ENCODE measurements at regions not wholly inside any gene's neighbourhood (a gene's known extent, or its start where the extent isn't known, plus 50 kb on each side); places are given as distances from the start of the nearest gene placed in this dataset.

- no peak overlapping the region for H3K4me3 Mint-ChIP-seq (ENCODE audit: unreplicated experiment)
- H3K9me3 Mint-ChIP-seq (ENCODE audit: unreplicated experiment) = peaks cover 6% of the 10 kb centered on the region
- peaks cover 17% of the 10 kb centered on the region for H3K36me3 Mint-ChIP-seq (ENCODE audit: unreplicated experiment)
- TF ChIP-seq CTCF (IDR thresholded peaks at IDR 0.05; ENCODE audit: partially characterized antibody, unreplicated experiment) = no peak
- no peaks in the 10 kb centered on the region for H3K27me3 Mint-ChIP-seq (ENCODE audit: unreplicated experiment)
- no peaks in the 10 kb centered on the region for H3K4me1 Mint-ChIP-seq (ENCODE audit: low read depth, unreplicated experiment)
- H3K27ac Mint-ChIP-seq (ENCODE audit: unreplicated experiment) = no peak overlapping the region
- DNase-seq = no peak
Observed at GRCh38 chr15:31516874-31517273, 190.2 kb downstream of the KLF13 start.

GRCh38 chr15:31517711-31518110 is 191.1 kb downstream of the KLF13 start:
- no peak for TF ChIP-seq CTCF (IDR thresholded peaks at IDR 0.05; ENCODE audit: partially characterized antibody, unreplicated experiment)
- no peak for DNase-seq
- peaks cover 7% of the 10 kb centered on the region for H3K9me3 Mint-ChIP-seq (ENCODE audit: unreplicated experiment)
- H3K27ac Mint-ChIP-seq (ENCODE audit: unreplicated experiment) = no peak overlapping the region
- H3K4me3 Mint-ChIP-seq (ENCODE audit: unreplicated experiment) = no peak overlapping the region
- no peaks in the 10 kb centered on the region for H3K27me3 Mint-ChIP-seq (ENCODE audit: unreplicated experiment)
- peaks cover 20% of the 10 kb centered on the region for H3K36me3 Mint-ChIP-seq (ENCODE audit: unreplicated experiment)
- peaks cover 3% of the 10 kb centered on the region for H3K4me1 Mint-ChIP-seq (ENCODE audit: low read depth, unreplicated experiment)

GRCh38 chr15:31522028-31522427 is 195.4 kb downstream of the KLF13 start:
- Mint-ChIP-seq H3K27me3 (ENCODE audit: unreplicated experiment) (no peaks in the 10 kb centered on the region), H3K36me3 (ENCODE audit: unreplicated experiment) (peaks cover 10% of the 10 kb centered on the region), H3K4me1 (ENCODE audit: low read depth, unreplicated experiment) (peaks cover 3% of the 10 kb centered on the region), H3K27ac (ENCODE audit: unreplicated experiment) (no peak overlapping the region), H3K9me3 (ENCODE audit: unreplicated experiment) (peaks cover 7% of the 10 kb centered on the region), H3K4me3 (ENCODE audit: unreplicated experiment) (no peak overlapping the region)
- no peak for TF ChIP-seq CTCF (IDR thresholded peaks at IDR 0.05; ENCODE audit: partially characterized antibody, unreplicated experiment)
- no peak for DNase-seq

GRCh38 chr15:31523027-31523654 is 196.5 kb downstream of the KLF13 start:
- no peak for DNase-seq
- no peak overlapping the region for H3K27ac Mint-ChIP-seq (ENCODE audit: unreplicated experiment)
- peaks cover 3% of the 10 kb centered on the region for H3K4me1 Mint-ChIP-seq (ENCODE audit: low read depth, unreplicated experiment)
- TF ChIP-seq CTCF (IDR thresholded peaks at IDR 0.05; ENCODE audit: partially characterized antibody, unreplicated experiment) = no peak
- peaks cover 13% of the 10 kb centered on the region for H3K36me3 Mint-ChIP-seq (ENCODE audit: unreplicated experiment)
- no peak overlapping the region for H3K4me3 Mint-ChIP-seq (ENCODE audit: unreplicated experiment)
- peaks cover 7% of the 10 kb centered on the region for H3K9me3 Mint-ChIP-seq (ENCODE audit: unreplicated experiment)
- H3K27me3 Mint-ChIP-seq (ENCODE audit: unreplicated experiment) = peaks cover 1% of the 10 kb centered on the region

- peaks cover 3% of the 10 kb centered on the region for H3K4me1 Mint-ChIP-seq (ENCODE audit: low read depth, unreplicated experiment)
- TF ChIP-seq CTCF (IDR thresholded peaks at IDR 0.05; ENCODE audit: partially characterized antibody, unreplicated experiment) = no peak
- peaks cover 3% of the 10 kb centered on the region for H3K27me3 Mint-ChIP-seq (ENCODE audit: unreplicated experiment)
- H3K27ac Mint-ChIP-seq (ENCODE audit: unreplicated experiment) = no peak overlapping the region
- H3K4me3 Mint-ChIP-seq (ENCODE audit: unreplicated experiment) = no peak overlapping the region
- peaks cover 7% of the 10 kb centered on the region for H3K9me3 Mint-ChIP-seq (ENCODE audit: unreplicated experiment)
- H3K36me3 Mint-ChIP-seq (ENCODE audit: unreplicated experiment) = peaks cover 14% of the 10 kb centered on the region
- no peak for DNase-seq
Observed at GRCh38 chr15:31523655-31524049, 197.0 kb downstream of the KLF13 start.
